ENCODE measurements at regions not wholly inside any gene's neighbourhood (a gene's known extent, or its start where the extent isn't known, plus 50 kb on each side); places are given as distances from the start of the nearest gene placed in this dataset.

DNA sequence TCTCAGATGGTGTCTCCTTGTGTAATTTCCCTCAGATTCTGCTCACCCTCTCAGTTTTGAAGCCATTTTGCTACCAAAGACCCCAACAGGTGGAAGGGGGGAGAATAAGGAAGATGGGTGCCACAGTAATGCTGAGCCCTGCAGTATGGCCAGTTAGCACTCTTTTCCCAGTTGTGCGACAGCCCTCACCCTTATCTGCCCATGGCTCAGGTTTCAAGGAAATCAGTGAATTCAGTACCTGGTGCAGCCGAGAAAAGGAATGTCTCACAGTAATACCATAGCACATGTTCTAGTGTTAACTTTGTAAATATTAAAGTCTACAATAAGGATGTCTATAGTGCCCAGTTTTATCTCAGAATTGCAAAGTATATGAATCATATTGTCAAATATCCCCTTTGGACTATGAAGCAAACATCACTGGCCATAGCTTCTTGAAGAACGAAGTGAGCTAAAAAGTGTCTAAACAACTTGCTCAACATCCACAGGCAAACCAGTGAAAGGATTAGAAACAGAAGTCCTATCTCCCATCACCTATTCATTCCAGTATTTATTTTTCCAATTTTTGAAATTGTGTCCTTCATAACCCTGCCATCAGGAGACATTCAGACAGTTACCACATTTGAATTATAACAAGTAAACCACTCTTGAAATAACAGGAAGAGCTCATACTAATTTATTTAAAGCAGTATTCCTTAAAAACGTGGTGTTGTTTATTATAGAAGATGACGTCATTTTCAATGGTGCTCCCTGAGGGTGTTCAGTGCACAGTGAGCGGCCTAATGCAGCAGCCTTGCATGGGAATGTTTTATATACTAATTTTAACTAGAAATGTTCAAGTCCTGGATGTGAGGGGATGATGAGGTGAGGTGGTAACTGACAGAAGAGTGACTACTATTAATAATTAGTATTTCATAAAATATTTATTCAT lies 366.2 kb downstream of the TFAP2A start:
- DNase-seq (ENCODE audit: low read depth in 2 of 2): no peak

DNA sequence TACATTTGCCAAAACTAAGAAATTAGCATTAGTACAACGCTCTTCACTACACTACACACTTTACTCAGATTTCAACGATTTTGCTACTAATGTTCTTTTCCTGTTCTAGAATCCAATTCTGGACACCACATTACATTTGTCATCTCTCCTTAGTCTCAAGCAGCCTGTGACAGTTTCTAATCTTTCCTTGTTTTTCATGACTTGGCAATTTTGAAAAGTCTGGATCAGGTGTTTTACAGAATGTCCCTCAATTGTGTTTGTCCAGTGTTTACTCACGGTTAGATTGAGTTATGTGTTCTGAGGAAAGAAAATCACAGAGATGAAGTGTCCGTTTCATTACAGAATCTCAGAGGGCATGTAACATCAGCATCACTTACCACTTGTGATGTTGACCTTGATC lies 372.6 kb downstream of the TFAP2A start:
- no peak for DNase-seq (ENCODE audit: low read depth in 2 of 2)

DNA sequence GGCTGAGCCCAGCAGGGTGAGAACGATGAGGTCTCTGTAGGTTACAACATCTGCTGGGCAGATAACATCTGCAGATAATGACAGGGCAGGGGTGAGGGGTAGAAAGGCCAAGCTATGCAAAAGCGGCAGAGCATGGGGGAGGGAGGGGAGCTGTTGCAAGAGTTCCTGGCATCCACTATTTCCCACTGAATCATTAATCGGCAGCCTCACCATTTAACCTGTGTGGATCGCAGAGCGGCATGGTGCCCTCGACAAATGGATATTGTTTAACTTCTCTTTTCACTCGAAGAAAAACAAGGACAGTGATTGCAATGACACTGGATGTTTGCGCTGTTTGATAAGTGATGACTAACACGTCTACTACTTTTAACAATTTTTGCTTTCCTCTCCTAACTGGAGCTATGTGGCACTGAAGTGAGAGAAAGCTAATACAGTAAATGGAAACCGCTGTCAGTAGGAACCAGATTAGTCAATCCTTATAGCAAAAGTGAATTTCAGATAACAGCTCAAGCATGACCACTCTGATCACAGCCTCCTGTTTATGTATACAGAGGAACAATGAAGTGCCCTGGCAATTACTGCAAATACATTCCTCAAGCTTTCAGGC lies 381.5 kb downstream of the TFAP2A start:
- no peak for DNase-seq (ENCODE audit: low read depth in 2 of 2)

DNA sequence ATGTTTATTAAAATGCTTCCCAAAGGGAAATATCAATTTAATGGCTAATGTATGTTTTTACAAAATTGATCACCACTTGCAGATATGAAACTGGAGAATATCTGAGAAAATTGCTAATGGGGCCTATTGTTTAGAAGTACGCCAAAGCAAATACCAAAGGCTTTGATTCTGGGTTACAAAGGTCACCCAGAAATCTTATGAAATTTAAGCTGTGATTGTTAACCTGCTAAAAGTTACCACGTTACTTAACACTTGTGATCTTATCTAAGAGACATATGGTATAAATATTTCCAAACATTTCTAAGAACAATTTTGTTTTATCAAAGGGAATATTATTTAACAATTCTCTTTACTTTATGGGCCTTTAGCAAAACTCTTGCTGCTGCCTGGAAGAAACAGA lies 383.3 kb downstream of the TFAP2A start:
- DNase-seq (ENCODE audit: low read depth in 2 of 2): no peak

DNA sequence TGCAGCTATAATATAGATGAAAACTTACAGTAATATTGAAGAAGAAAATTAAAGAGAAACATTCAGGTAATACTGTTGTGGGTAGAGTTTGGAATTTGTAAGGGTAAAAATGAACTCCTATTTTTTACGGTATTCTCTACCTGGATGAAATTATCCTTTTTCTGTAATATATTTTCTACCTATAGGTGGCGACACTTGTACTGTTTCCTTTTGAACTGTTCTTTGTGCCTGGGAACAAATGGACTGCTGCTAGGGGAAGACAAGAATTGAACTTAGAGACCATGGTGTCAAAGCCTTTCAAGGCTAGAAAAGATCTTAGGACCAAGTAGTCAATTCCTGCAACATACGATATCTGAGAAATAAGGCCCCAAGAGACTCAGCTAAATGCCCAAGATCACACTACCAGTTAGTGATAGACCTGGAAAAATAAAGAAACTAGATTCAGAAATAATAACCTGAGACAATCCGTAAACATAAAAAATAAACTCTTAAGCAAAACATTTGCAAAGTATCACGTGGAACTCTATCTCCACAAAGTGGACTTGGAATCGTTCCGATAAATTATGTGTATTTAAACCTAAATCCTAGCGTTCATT lies 383.8 kb downstream of the TFAP2A start:
- no peak for DNase-seq (ENCODE audit: low read depth in 2 of 2)

DNA sequence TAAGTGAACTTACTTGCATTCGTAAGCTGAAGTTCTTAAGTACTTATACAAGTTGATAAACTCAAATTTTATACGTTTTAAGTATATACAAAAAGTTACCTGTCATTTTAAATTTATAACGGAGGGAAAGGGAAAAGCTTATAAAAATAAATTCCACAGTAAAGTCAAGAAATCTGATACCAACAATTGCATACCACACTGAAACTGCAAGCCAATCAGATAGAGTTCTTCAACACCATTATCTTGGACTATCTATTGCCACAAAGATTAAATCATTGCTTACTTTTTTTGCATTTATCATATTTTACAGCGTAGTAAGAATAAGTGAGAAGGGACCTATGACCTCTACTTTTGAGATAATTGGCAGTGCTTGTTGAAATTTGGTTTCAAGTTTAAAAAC lies 386.7 kb downstream of the TFAP2A start:
- no peak for DNase-seq (ENCODE audit: low read depth in 2 of 2)

- DNase-seq (ENCODE audit: low read depth in 2 of 2): no peak
Observed at GRCh38 chr6:10019851-10020250, 395.0 kb downstream of the TFAP2A start.

DNA sequence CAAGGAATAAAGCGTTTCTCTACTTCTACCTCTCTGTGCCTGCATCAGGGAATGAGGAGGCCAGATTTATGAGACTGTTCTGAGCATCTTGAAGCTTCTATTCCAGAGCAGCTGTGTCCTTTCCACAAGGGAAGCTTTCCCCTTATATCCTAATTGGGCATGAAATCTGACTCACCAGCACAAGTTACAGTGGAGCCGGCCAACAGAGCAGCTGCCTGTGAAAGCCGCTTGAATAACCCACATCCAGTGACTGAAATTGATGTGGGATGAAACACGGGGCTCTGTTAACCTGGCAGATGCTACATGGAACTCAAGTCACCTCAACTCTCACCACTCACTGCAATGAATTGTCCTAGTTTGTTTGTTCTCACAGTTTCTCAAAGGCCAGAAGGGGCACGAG lies 400.3 kb downstream of the TFAP2A start:
- DNase-seq (ENCODE audit: low read depth in 2 of 2): no peak

DNA sequence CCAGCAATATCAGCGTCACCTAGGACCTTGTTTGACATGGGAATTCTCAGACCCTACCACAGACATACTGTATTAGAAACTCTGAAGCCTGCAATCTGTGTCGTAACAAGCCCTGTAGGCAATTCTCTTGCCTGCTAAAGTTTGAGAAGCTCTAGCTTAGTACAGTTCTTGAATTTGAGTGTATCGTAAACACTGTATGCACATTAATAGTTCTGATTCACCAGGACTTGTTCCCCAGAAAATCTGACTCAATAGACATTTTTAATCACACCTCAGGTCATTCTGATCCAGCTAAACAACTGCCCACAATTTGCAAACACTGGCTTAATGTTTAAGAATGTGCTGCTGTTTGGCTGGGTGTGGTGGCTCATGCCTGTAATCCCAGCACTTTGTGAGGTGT lies 414.3 kb downstream of the TFAP2A start:
- DNase-seq (ENCODE audit: low read depth in 2 of 2): no peak

- DNase-seq (ENCODE audit: low read depth in 2 of 2): no peak
Observed at GRCh38 chr6:9999796-10000195, 415.1 kb downstream of the TFAP2A start.

DNA sequence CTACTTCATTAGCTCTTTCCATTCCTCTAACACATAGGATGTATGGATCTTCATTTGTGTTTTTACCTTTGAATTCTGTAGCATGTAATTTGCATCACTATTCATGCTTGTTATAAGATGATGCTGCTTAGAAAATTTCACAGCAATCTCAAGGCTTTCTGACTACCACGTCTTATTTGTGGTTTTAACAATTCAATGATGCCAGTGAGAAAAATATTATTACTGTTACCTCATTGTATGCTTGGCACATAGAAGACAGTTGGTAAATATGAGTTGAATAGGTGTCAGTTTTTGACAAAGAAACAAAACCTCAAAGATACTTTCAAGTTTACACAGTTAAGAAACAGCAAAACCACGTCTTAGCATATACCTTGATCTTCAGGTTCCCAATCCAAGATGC lies 428.6 kb downstream of the TFAP2A start:
- DNase-seq (ENCODE audit: low read depth in 2 of 2): no peak

DNA sequence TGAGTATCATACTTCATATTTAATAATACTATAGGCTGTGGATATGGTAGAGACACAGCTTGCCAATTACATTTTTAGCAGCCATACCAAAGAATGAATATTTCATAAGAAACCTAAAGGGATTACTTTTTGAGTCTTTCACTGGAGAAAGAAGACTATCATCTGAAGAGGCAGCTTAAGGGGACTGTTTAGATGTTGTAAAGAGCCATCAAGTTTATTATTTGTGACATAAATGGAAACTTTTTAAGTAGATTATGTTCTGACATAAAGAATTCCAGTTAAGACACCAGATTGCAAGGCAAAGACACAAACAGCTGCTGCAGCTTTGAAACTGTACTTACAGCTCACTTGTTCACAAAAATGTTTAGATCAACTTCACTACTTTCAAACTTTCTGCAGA lies 429.4 kb downstream of the TFAP2A start:
- DNase-seq (ENCODE audit: low read depth in 2 of 2): no peak

DNA sequence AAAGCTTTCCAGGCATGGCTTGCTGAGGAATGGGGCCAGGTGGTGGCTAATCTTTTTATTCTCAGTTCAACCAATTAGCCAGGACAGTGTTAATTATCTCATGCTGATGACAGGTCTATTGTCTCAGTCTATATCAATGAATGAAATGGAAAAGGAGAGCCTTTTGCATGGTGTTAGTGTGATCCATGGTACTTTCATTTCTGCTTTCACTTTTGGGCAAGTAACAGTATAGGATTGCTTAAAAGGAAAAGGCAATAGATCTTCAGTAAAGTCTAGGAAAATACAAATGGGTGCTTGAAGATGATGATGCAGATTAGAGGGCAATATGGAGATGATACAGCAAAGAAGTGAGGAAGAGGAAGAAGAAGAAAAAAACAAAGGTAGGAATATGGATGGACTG lies 430.3 kb downstream of the TFAP2A start:
- DNase-seq (ENCODE audit: low read depth in 2 of 2): no peak

GRCh38 chr6:9983168-9983567 lies 431.7 kb downstream of the TFAP2A start:
- DNase-seq (ENCODE audit: low read depth in 2 of 2): no peak

DNA sequence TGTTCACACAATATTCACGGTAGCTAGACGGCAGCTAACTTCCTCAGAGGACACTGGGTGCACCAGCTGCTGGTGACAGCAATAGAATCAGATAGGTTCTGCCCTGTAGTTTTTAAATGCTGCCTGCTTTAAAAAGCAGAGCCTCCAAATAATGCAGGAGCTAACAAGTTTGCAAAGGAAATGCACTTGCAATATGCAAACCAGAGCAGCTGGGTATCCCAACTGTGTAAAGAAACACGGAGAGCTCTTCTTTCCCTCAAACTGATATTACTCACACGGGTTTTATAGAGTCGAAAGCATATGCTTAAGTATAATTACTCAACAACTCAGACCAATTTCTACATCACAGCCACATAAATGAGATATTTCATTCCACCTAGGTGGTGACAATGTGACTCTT lies 432.7 kb downstream of the TFAP2A start:
- no peak for DNase-seq (ENCODE audit: low read depth in 2 of 2)

GRCh38 chr6:9979996-9980395 lies 434.9 kb downstream of the TFAP2A start:
- no peak for DNase-seq (ENCODE audit: low read depth in 2 of 2)

DNA sequence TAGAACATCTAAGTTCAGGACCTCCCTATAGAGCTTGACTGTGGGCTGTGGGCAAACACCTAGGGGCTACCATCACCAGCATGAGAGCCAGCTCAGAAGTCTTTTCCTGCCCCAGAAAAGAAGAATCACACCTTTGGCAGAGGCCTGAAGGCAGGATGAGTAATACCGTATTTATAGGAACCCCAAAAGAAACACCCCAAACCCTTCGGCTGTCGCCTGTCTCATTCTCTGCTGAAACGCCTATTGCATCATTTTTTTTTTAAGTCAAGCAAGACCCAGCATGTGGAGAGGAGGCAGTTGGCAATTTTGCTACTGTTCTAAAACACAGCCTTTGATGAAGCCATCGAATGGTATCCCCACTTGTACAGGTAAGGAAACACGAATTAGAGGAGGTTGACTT lies 436.4 kb downstream of the TFAP2A start:
- no peak for DNase-seq (ENCODE audit: low read depth in 2 of 2)

DNA sequence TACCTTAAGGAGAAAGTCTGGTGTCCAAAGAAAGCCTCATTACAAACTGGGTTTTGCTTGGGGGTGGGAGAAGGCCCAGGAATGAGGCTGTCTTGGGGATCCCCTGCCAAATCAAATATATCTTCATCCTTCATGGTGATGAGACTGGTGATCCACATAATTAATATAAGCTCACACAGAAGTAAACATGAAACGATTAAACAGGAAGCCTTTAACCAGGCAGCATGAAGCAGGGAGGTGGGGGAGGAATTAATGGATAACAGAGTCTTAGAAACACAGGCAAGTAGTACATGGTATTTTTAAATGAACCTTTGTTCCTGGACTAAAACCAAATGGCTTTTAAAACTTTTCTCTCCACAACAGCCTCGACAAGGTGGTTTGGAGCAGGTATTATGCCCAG lies 437.5 kb downstream of the TFAP2A start:
- no peak for DNase-seq (ENCODE audit: low read depth in 2 of 2)

DNA sequence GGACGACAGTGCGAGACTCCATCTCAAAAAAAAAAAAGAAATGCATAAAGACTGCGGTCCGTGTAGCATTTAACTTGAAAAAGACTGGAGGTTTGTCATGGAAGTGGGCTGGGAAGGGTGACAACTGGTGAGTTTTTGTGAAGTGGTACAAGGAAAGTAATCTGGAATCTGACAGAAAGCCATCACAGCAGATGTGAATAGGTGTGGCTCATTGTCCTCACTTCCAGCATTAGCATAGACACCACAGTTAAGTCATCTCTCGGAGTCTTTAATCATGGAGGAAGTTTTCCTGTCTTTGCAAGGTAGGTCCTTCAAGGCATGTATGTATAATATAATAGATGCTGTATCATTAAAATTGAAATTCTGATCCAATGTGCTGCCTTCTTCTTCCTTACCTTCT lies 453.2 kb downstream of the TFAP2A start:
- DNase-seq (ENCODE audit: low read depth in 2 of 2): no peak

DNA sequence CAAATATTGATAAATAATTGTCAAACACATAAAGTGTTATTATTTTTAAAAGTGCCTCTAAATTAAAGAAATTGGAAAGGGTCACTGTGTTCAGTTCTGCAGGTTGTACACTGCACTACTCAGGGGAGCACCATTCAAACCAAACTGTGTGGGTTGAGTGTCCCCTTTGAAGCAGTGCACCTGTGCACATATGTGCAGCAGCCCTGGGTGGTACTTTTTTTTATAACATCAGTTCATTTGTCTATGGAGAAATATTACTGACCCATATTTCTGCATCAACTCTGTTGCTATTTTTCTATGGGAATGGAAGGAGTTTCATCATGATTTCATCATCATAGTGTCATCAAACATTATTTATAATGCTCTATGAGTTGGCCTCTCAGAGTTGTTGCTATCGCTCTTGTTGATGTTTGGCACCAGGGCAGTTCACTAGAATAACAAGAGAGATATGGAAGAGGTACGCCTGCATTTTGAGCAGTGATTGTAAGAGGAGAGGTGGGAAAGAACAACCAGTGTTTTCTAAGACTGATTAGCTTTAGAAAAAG lies 457.6 kb downstream of the TFAP2A start:
- DNase-seq (ENCODE audit: low read depth in 2 of 2): no peak

DNA sequence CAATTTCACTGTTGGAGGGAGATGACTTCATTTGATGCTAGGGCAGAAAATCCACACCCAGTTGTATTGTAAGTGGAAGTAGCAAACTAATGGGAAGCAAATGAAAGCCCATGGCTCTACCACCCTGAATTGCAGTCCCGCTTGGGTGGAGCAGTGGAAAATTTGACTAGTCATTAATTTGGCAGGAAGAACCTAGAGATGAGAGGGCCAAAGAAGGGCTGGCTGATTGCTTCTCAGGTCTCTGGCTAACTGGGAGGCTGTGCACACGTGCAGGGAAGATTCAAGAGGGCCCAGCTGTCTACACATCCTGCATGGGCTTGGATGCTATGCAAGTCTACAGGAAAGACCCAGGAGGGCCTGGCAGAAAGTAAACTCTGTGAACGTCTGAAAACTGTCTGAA lies 466.2 kb downstream of the TFAP2A start:
- DNase-seq (ENCODE audit: low read depth in 2 of 2): no peak

- no peak for DNase-seq (ENCODE audit: low read depth in 2 of 2)
Observed at GRCh38 chr6:9943986-9944385, 470.9 kb downstream of the TFAP2A start.

DNA sequence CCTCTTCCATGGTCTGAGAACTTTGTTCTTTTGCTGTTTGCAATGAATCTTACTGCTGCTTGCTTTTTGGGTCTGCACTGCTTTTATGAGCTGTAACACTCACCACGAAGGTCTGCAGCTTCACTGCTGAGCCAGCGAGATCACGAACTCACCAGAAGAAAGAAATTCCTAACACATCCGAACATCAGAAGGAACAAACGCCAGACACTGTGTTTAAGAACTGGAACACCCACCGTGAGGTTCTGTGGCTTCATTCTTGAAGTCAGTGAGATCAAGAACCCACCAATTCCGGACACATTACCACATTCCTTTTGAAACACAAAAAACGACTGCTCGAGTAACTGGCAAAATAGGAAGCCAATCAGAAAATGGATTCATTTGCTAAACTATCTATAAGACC lies 471.8 kb downstream of the TFAP2A start:
- no peak for DNase-seq (ENCODE audit: low read depth in 2 of 2)

Measured in stimulated activated CD4-positive, alpha-beta T cell treated with anti-CD3 and anti-CD28 coated beads, Interleukin-1b, Interleukin-23, amount 100 ng/mL, for 4 hours (primary cell).